HUES64 (cell line): ENCODE measurements at regions not wholly inside any gene's neighbourhood (a gene's known extent, or its start where the extent isn't known, plus 50 kb on each side); places are given as distances from the start of the nearest gene placed in this dataset.
"Not testable (repeated sequence)": the region's sequence is repeated elsewhere in the genome, so short reads cannot be mapped to it uniquely, and the experiment has no call there.

Source experiments
- H3K27ac ChIP-seq: 2 replicates; pipeline ENCODE4 v1.7.0; 2013; ENCODE audit warnings: low read depth, low read length, inconsistent platforms
- H3K27me3 ChIP-seq: 2 replicates; pipeline ENCODE4 v1.6.1; 2013; ENCODE audit warnings: mild to moderate bottlenecking, low read length; ENCODE audit not compliant: insufficient read depth
- H3K36me3 ChIP-seq: 2 replicates; pipeline ENCODE4 v1.6.1; 2013; ENCODE audit warnings: mild to moderate bottlenecking, low read length; ENCODE audit not compliant: insufficient read depth
- H3K4me1 ChIP-seq: 2 replicates; pipeline ENCODE4 v1.6.1; 2013; ENCODE audit warnings: mild to moderate bottlenecking, low read length, moderate library complexity; ENCODE audit not compliant: insufficient read depth
- H3K4me3 ChIP-seq: 2 replicates; pipeline ENCODE4 v1.5.1; 2013; ENCODE audit warnings: mild to moderate bottlenecking, low read length, moderate library complexity
- H3K9ac ChIP-seq: 2 replicates; pipeline ENCODE4 v1.6.1; 2013; ENCODE audit warnings: mild to moderate bottlenecking, low read depth, low read length
- H3K9me3 ChIP-seq: 2 replicates; pipeline ENCODE4 v1.6.1; 2013; ENCODE audit warnings: low read depth, low read length; ENCODE audit not compliant: insufficient read depth
- WGBS: fragments of 150-250, 120-280 bp; methylation state at CpG from one replicate; pipeline ENCODE4 v1.1.7; 2013; ENCODE audit warnings: missing lambda C conversion rate; 5-methylcytosine and 5-hydroxymethylcytosine counted together

DNA sequence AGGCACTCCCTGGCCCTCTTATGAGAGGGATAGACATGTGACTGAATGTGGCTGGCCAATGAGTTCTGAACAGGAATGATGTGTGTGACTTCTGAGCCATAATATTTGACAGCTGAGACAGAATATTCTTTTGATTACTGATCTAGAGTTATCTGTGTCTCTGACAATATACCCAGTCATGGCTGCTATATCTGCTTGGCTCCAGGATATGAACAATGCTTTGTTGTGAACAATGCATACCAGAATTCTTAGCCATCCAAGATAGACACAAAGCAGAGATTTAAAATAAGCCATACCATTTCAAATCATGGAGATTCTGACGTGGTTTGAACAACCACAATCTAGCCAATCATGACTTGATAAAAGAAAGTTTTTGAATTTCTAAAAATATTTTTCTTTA lies 840.3 kb upstream of the SEMA6A start:
- Histone ChIP-seq H3K27me3 (no peaks in the 10 kb centered on the region), H3K4me3 (no peak overlapping the region), H3K9me3 (no peaks in the 10 kb centered on the region), H3K27ac (no peak overlapping the region), H3K9ac (no peak overlapping the region), H3K36me3 (no peaks in the 10 kb centered on the region), H3K4me1 (0 out of 2 replicates have a peak, but pooled peaks cover 6% of the 10 kb centered on the region)
- WGBS, result 100% methylated on average over 1 of the region's 1 CpG

- H3K36me3 ChIP-seq, result no peaks in the 10 kb centered on the region
- H3K27me3 ChIP-seq, result no peaks in the 10 kb centered on the region
- no peak overlapping the region for H3K9ac ChIP-seq
- 0 out of 2 replicates have a peak, but pooled peaks cover 6% of the 10 kb centered on the region for H3K4me1 ChIP-seq
- no peak overlapping the region for H3K27ac ChIP-seq
- no peak overlapping the region for H3K4me3 ChIP-seq
- no peaks in the 10 kb centered on the region for H3K9me3 ChIP-seq
Observed at GRCh38 chr5:117411701-117412100, 837.1 kb upstream of the SEMA6A start.

GRCh38 chr5:117405197-117405596 lies 830.6 kb upstream of the SEMA6A start:
- H3K36me3 ChIP-seq, result no peaks in the 10 kb centered on the region
- H3K4me3 ChIP-seq, result no peak overlapping the region
- no peak overlapping the region for H3K9ac ChIP-seq
- no peaks in the 10 kb centered on the region for H3K4me1 ChIP-seq
- H3K27ac ChIP-seq, result no peak overlapping the region
- 94% methylated on average over 2 of the region's 2 CpGs for WGBS
- H3K9me3 ChIP-seq, result no peaks in the 10 kb centered on the region
- no peaks in the 10 kb centered on the region for H3K27me3 ChIP-seq

DNA sequence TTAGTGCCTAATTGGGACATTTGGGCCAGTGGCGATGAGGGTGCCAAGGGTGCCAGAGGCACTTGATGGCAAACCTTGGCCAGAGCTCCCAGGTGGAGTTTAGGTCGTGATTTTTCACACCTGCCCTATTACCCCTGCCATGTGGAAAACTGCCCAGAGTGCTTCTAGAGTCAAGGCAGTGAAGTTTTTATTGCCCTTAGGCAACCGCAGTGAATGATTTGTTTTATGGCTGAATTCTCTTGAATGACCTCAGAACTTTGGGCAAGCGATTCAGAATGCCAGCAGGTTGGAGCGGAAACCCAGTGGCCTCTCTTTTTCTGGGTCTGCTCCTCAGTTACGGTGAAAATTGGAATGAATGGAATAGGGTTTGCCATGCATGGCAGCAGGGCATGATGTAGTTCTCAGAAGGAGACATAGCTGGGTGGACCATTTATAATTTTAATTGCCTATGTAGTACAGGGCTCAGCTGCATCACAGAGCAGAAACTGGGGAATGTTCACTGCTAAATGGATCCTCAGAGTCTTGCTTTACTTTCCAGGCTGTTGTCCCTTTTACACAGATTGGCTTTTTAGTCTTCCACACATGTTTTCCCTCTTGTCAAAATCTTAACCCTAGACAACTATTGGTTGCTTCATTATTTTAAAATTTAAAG lies 820.0 kb upstream of the SEMA6A start:
- Histone ChIP-seq H3K27me3 (no peaks in the 10 kb centered on the region), H3K9me3 (no peaks in the 10 kb centered on the region), H3K4me3 (no peak overlapping the region), H3K36me3 (no peaks in the 10 kb centered on the region), H3K27ac (no peak overlapping the region), H3K4me1 (no peaks in the 10 kb centered on the region), H3K9ac (no peak overlapping the region)
- WGBS, result 94% methylated on average over 6 of the region's 6 CpGs

DNA sequence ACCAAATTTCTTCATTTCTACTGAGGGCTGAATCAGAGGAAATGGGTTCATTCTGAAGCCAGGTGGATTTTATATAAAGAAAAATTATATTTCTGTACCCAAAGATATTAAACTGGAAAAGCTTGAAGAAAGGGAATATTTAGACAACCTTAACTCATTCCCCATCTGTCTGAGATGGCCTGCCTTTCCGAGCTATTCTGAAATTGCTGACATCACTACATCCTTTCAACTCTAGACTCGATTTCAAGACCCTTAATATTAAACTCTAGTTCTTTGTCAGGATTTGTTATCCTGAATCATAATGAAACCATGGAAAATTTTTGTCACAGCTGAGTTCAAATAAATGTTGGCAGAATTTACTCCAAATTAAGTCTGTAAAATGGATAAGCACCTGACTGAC lies 818.5 kb upstream of the SEMA6A start:
- Histone ChIP-seq H3K27ac (no peak overlapping the region), H3K27me3 (no peaks in the 10 kb centered on the region), H3K4me1 (no peaks in the 10 kb centered on the region), H3K9ac (no peak overlapping the region), H3K36me3 (no peaks in the 10 kb centered on the region), H3K9me3 (no peaks in the 10 kb centered on the region), H3K4me3 (no peak overlapping the region)
- WGBS, result 90% methylated on average over 2 of the region's 2 CpGs

GRCh38 chr5:117380316-117380715 lies 805.7 kb upstream of the SEMA6A start:
- H3K27ac ChIP-seq, result no peak overlapping the region
- no peak overlapping the region for H3K9ac ChIP-seq
- H3K36me3 ChIP-seq, result no peaks in the 10 kb centered on the region
- H3K27me3 ChIP-seq, result no peaks in the 10 kb centered on the region
- H3K4me1 ChIP-seq, result no peaks in the 10 kb centered on the region
- no peak overlapping the region for H3K4me3 ChIP-seq
- no peaks in the 10 kb centered on the region for H3K9me3 ChIP-seq

- 82% methylated on average over 3 of the region's 3 CpGs for WGBS
Observed at GRCh38 chr5:117379521-117379920, 804.9 kb upstream of the SEMA6A start.

GRCh38 chr5:117376748-117377147 lies 802.1 kb upstream of the SEMA6A start:
- 80% methylated on average over 2 of the region's 2 CpGs for WGBS
- H3K4me3 ChIP-seq, result no peak overlapping the region
- H3K4me1 ChIP-seq, result no peaks in the 10 kb centered on the region
- no peak overlapping the region for H3K27ac ChIP-seq
- H3K9me3 ChIP-seq, result no peaks in the 10 kb centered on the region
- no peaks in the 10 kb centered on the region for H3K27me3 ChIP-seq
- no peak overlapping the region for H3K9ac ChIP-seq
- no peaks in the 10 kb centered on the region for H3K36me3 ChIP-seq

More at GRCh38 chr5:117379521-117379920, 804.9 kb upstream of the SEMA6A start:
- Histone ChIP-seq H3K36me3 (no peaks in the 10 kb centered on the region), H3K9me3 (no peaks in the 10 kb centered on the region), H3K27ac (no peak overlapping the region), H3K27me3 (no peaks in the 10 kb centered on the region), H3K4me1 (no peaks in the 10 kb centered on the region), H3K9ac (no peak overlapping the region), H3K4me3 (no peak overlapping the region)

DNA sequence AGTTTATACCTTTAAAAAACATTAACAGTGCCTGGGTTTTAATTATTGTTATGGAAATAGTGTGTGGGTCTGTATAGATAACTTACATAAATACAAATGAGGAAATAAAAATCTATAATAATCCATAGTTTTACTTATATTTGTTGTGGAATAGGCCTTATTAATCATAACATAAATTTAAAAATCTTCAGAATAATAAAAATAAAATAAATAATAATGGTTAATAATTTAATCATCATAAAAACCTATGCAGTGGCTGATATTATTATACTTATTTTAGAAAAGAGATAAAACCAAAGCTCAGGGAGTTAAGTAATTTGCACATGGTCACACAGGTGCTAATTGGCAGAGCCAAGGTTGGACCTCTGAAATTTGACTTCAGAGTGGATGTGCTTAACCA lies 785.3 kb upstream of the SEMA6A start:
- Histone ChIP-seq H3K27ac (no peak overlapping the region), H3K9me3 (no peaks in the 10 kb centered on the region), H3K4me1 (no peaks in the 10 kb centered on the region), H3K36me3 (no peaks in the 10 kb centered on the region), H3K9ac (no peak overlapping the region), H3K4me3 (no peak overlapping the region), H3K27me3 (no peaks in the 10 kb centered on the region)

DNA sequence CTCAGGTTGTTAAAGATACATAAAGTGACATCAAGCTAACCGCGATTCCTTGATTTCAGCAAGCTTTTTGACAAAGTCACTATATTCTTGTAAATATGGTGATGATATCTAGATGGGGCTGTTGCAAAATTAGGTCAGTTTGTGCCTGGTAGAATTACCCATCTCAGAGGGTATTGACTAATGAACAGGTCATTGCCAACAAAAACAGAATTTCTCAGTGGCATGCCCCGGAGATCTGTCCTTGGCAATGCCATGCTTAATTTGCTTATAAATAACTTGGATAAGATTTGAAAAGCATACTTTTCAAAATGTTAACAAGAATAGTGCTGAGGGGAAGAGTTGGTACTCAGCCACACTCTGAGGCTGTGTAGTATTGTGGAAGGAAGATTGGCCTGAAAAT lies 783.3 kb upstream of the SEMA6A start:
- H3K4me3 ChIP-seq, result no peak overlapping the region
- H3K4me1 ChIP-seq, result peaks cover 7% of the 10 kb centered on the region; the same call in 1 of the 2 replicates
- H3K27ac ChIP-seq, result no peak overlapping the region
- H3K9me3 ChIP-seq, result no peaks in the 10 kb centered on the region
- no peaks in the 10 kb centered on the region for H3K36me3 ChIP-seq
- no peaks in the 10 kb centered on the region for H3K27me3 ChIP-seq
- H3K9ac ChIP-seq, result no peak overlapping the region
- 93% methylated on average over 3 of the region's 3 CpGs for WGBS

DNA sequence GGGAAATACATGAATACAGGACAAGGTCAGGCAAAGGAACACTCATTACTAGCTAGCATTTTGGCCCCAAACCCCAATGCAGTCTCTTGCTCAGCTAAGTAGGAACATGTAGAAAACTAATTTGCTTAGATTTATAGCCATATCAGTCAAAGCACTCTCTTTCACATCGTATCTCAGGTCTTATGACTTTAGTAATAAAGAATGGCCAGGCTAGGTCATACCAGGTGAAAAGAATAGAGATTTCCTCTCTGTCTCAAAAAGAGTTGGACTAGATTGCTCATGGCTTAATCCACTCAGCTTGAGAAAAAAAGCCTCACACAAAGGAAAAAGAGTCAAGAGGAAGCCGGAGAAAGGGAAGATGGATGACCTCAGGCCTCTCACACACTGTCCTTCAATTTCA lies 772.7 kb upstream of the SEMA6A start:
- no peak overlapping the region for H3K9ac ChIP-seq

GRCh38 chr5:117343726-117344125 lies 769.1 kb upstream of the SEMA6A start:
- not testable (repeated sequence) for H3K27ac ChIP-seq, H3K36me3 ChIP-seq, H3K4me3 ChIP-seq, H3K9me3 ChIP-seq, H3K27me3 ChIP-seq, H3K9ac ChIP-seq
- 72% methylated on average over 13 of the region's 13 CpGs for WGBS
- H3K4me1 ChIP-seq, result peaks cover 13% of the 10 kb centered on the region; the same call in 1 of the 2 replicates

More for the DNA sequence above, 772.7 kb upstream of the SEMA6A start:
- no peaks in the 10 kb centered on the region for H3K9me3 ChIP-seq
- WGBS, result no CpG with 5 or more reads among the region's 2 CpGs
- no peak overlapping the region for H3K4me3 ChIP-seq
- no peaks in the 10 kb centered on the region for H3K27me3 ChIP-seq
- no peak overlapping the region for H3K27ac ChIP-seq
- H3K36me3 ChIP-seq, result no peaks in the 10 kb centered on the region
- peaks cover 13% of the 10 kb centered on the region; the same call in 1 of the 2 replicates for H3K4me1 ChIP-seq
